OCI-LY1 (cell line): ENCODE measurements at regions not wholly inside any gene's neighbourhood (a gene's known extent, or its start where the extent isn't known, plus 50 kb on each side); places are given as distances from the start of the nearest gene placed in this dataset.

ENCODE experiments used
- CTCF ChIP-seq: fragments of 200-600 bp; sonication (generic), shearing (Covaris generic); IDR thresholded peaks from 2 replicates; pipeline ENCODE4 v1.5.1; 2017; ENCODE audit warnings: mild to moderate bottlenecking, antibody characterized with exemption, low read length, moderate library complexity, mixed read lengths
- EZH2 ChIP-seq: fragments of 200-600 bp; sonication (generic), shearing (Covaris generic); IDR thresholded peaks from 2 replicates; pipeline ENCODE4 v1.8.0; 2017; ENCODE audit warnings: borderline replicate concordance, mixed run types, mild to moderate bottlenecking, antibody characterized with exemption, low read length, moderate library complexity, mixed read lengths

DNA sequence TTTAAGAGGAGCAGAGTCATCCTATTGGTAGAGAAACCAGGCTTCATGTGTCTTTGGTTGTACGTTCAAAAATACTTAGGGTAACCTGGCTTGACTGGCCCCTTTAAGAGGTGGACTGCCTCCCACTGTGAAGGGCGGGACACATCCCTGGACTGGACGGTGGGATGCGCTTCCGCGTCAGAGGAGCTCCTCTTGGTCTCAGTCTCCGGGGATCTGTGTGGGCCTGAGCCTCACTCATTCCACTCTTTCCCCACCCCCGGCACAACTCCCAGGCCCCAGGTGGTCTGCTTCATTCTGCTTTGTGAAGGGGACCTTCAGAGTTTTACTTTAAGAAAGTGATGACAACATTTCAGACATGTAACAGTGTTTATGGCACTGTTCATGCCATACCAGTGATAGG is 601.1 kb downstream of the IRX1 start:
- TF ChIP-seq CTCF (no peak), EZH2 (no peak)
